GM23338 (cell line): ENCODE measurements at regions not wholly inside any gene's neighbourhood (a gene's known extent, or its start where the extent isn't known, plus 50 kb on each side); places are given as distances from the start of the nearest gene placed in this dataset.

Source experiments
- ATAC-seq: fragments of 200-7000 bp; cut with Tn5 transposase; 3 replicates; pipeline ENCODE4 v1.9.1; 2020
- DNase-seq: peaks from one replicate; pipeline ENCODE4 v3.0.0-alpha.2; 2015; ENCODE audit warnings: low spot score
- H2AFZ ChIP-seq: fragments of 200-600 bp; sonication (generic); 2 replicates; pipeline ENCODE4 v1.8.0; 2016; ENCODE audit warnings: antibody characterized with exemption, mild to moderate bottlenecking, moderate library complexity
- H3F3A ChIP-seq: fragments of 200-600 bp; sonication (generic); replicated peaks from 2 replicates; pipeline ENCODE4 v1.8.0; 2017; ENCODE audit warnings: antibody characterized with exemption, mixed run types, low read depth
- H3K27ac ChIP-seq: fragments of 200-600 bp; sonication (generic); 2 replicates; pipeline ENCODE4 v1.6.1; 2016; ENCODE audit warnings: low read depth
- H3K27me3 ChIP-seq: fragments of 200-600 bp; sonication (generic); 2 replicates; pipeline ENCODE4 v1.8.0; 2016; ENCODE audit warnings: mild to moderate bottlenecking, mixed run types, moderate library complexity; ENCODE audit not compliant: insufficient read depth
- H3K36me3 ChIP-seq: fragments of 200-600 bp; sonication (generic); 2 replicates; pipeline ENCODE4 v1.8.0; 2016; ENCODE audit warnings: mild to moderate bottlenecking; ENCODE audit not compliant: insufficient read depth
- H3K4me1 ChIP-seq: fragments of 200-600 bp; sonication (generic); 2 replicates; pipeline ENCODE4 v1.8.0; 2016; ENCODE audit warnings: mild to moderate bottlenecking, moderate library complexity; ENCODE audit not compliant: insufficient read depth
- H3K4me2 ChIP-seq: fragments of 200-600 bp; sonication (generic); 2 replicates; pipeline ENCODE4 v1.7.1; 2017; ENCODE audit warnings: mixed run types
- H3K4me3 ChIP-seq: fragments of 200-600 bp; sonication (generic); 2 replicates; pipeline ENCODE4 v1.6.1; 2016; ENCODE audit warnings: mixed run types
- H3K79me2 ChIP-seq: fragments of 200-600 bp; sonication (generic); replicated peaks from 2 replicates; pipeline ENCODE4 v1.8.0; 2017; ENCODE audit warnings: mild to moderate bottlenecking; ENCODE audit not compliant: insufficient read depth
- H3K9me2 ChIP-seq: fragments of 200-600 bp; sonication (generic); 2 replicates; pipeline ENCODE4 v1.8.0; 2017; ENCODE audit not compliant: insufficient read depth
- H4K20me1 ChIP-seq: fragments of 200-600 bp; sonication (generic); replicated peaks from 2 replicates; pipeline ENCODE4 v1.8.0; 2017; ENCODE audit warnings: mild to moderate bottlenecking; ENCODE audit not compliant: insufficient read depth
- H3K27ac Mint-ChIP-seq: 2 replicates; pipeline ENCODE4 v1.8.0; 2020; ENCODE audit warnings: inconsistent platforms, mild to moderate bottlenecking, moderate library complexity, mixed read lengths
- H3K27me3 Mint-ChIP-seq: 3 replicates; pipeline ENCODE4 v1.8.0; 2022; ENCODE audit warnings: low read depth, mild to moderate bottlenecking, moderate library complexity, mixed read lengths, inconsistent platforms; ENCODE audit not compliant: insufficient read depth, poor library complexity
- H3K36me3 Mint-ChIP-seq: 3 replicates; pipeline ENCODE4 v1.8.0; 2021; ENCODE audit warnings: low read depth, mild to moderate bottlenecking, inconsistent platforms, moderate library complexity, mixed read lengths
- H3K4me1 Mint-ChIP-seq: 3 replicates; pipeline ENCODE4 v1.8.0; 2020; ENCODE audit warnings: mild to moderate bottlenecking, inconsistent platforms, mixed read lengths
- H3K4me3 Mint-ChIP-seq: 3 replicates; pipeline ENCODE4 v1.8.0; 2021; ENCODE audit warnings: moderate library complexity, mild to moderate bottlenecking, inconsistent platforms, mixed read lengths
- H3K9me3 Mint-ChIP-seq: 3 replicates; pipeline ENCODE4 v1.8.0; 2020; ENCODE audit warnings: moderate library complexity, mild to moderate bottlenecking, inconsistent platforms, mixed read lengths
- CREB1 ChIP-seq: fragments of 250-450 bp; sonication (Bioruptor Pico); IDR thresholded peaks from 2 replicates; pipeline ENCODE4 v1.5.0; 2020; ENCODE audit warnings: low read depth, mild to moderate bottlenecking, moderate library complexity
- ETS1 ChIP-seq: IDR thresholded peaks from 2 replicates; pipeline ENCODE4 v1.6.1; 2016; ENCODE audit warnings: antibody characterized with exemption
- EZH2 ChIP-seq: fragments of 200-600 bp; sonication (generic); IDR thresholded peaks from one replicate; pipeline ENCODE4 v1.8.0; 2017; ENCODE audit warnings: antibody characterized with exemption, mild to moderate bottlenecking, low read depth; ENCODE audit not compliant: unreplicated experiment
- EZH2phosphoT487 ChIP-seq: fragments of 200-600 bp; sonication (generic); IDR thresholded peaks from one replicate; pipeline ENCODE4 v1.8.1; 2018; ENCODE audit warnings: antibody characterized with exemption; ENCODE audit not compliant: unreplicated experiment
- JUNB ChIP-seq: IDR thresholded peaks from one replicate; pipeline ENCODE4 v1.6.1; 2016; ENCODE audit warnings: antibody characterized with exemption; ENCODE audit not compliant: unreplicated experiment
- NANOG ChIP-seq: IDR thresholded peaks from 2 replicates; pipeline ENCODE4 v1.6.1; 2016; ENCODE audit warnings: antibody characterized with exemption, borderline replicate concordance
- POLR2AphosphoS5 ChIP-seq: IDR thresholded peaks from 2 replicates; pipeline ENCODE4 v1.6.1; 2016; ENCODE audit warnings: antibody characterized with exemption, low read depth
- REST ChIP-seq: IDR thresholded peaks from one replicate; pipeline ENCODE4 v1.6.1; 2018; ENCODE audit warnings: antibody characterized with exemption; ENCODE audit not compliant: unreplicated experiment
- STAT1 ChIP-seq: IDR thresholded peaks from one replicate; pipeline ENCODE4 v1.6.1; 2016; ENCODE audit warnings: antibody characterized with exemption; ENCODE audit not compliant: unreplicated experiment
- ZNF114 ChIP-seq: fragments of 250-450 bp; sonication (Bioruptor Pico); IDR thresholded peaks from 2 replicates; pipeline ENCODE4 v1.5.0; 2020; ENCODE audit warnings: mild to moderate bottlenecking, moderate library complexity
- ZNF331 ChIP-seq: fragments of 250-450 bp; sonication (Bioruptor Pico); IDR thresholded peaks from 2 replicates; pipeline ENCODE4 v1.5.0; 2020; ENCODE audit warnings: low read depth, mild to moderate bottlenecking, moderate library complexity
- ZNF462 ChIP-seq: fragments of 250-450 bp; sonication (Bioruptor Pico); IDR thresholded peaks from 2 replicates; pipeline ENCODE4 v1.5.0; 2020; ENCODE audit warnings: mild to moderate bottlenecking, moderate library complexity
- TF ChIP-seq, protein P1 (sequence below), 2 experiments: fragments of 200-600 bp in 1 of 2; sonication (generic) in 1 of 2; conservative IDR thresholded peaks; 2 replicates each; pipeline versions ENCODE4 v1.5.1 to v1.6.1; 2016 to 2017; ENCODE audit warnings: antibody characterized with exemption in 2 of 2, low read depth in 2 of 2, mild to moderate bottlenecking in 2 of 2, moderate library complexity in 1 of 2

- DNase-seq (no peak), ATAC-seq (no peak)
- Histone ChIP-seq H4K20me1 (no peaks in the 10 kb centered on the region), H3K36me3 (no peaks in the 10 kb centered on the region), H3F3A (no peaks in the 10 kb centered on the region), H3K4me2 (no peak overlapping the region), H3K79me2 (no peaks in the 10 kb centered on the region), H3K27me3 (no peaks in the 10 kb centered on the region), H3K4me1 (peaks cover 4% of the 10 kb centered on the region; the same call in 1 of the 2 replicates), H2AFZ (no peak overlapping the region), H3K9me2 (peaks cover 9% of the 10 kb centered on the region), H3K27ac (no peak overlapping the region), H3K4me3 (no peak overlapping the region)
- TF ChIP-seq, protein P1, sequence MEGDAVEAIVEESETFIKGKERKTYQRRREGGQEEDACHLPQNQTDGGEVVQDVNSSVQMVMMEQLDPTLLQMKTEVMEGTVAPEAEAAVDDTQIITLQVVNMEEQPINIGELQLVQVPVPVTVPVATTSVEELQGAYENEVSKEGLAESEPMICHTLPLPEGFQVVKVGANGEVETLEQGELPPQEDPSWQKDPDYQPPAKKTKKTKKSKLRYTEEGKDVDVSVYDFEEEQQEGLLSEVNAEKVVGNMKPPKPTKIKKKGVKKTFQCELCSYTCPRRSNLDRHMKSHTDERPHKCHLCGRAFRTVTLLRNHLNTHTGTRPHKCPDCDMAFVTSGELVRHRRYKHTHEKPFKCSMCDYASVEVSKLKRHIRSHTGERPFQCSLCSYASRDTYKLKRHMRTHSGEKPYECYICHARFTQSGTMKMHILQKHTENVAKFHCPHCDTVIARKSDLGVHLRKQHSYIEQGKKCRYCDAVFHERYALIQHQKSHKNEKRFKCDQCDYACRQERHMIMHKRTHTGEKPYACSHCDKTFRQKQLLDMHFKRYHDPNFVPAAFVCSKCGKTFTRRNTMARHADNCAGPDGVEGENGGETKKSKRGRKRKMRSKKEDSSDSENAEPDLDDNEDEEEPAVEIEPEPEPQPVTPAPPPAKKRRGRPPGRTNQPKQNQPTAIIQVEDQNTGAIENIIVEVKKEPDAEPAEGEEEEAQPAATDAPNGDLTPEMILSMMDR (conservative IDR thresholded peaks at IDR 0.05; ENCODE audit: low read depth in 2 of 2) = no peak
- no peak for TF ChIP-seq ZNF331 (CRISPR knock-in tag)
- no peak for TF ChIP-seq NANOG
- TF ChIP-seq EZH2 = no peak
- TF ChIP-seq ZNF114 = no peak
- no peak for TF ChIP-seq STAT1
- TF ChIP-seq CREB1 = no peak
- TF ChIP-seq EZH2phosphoT487 = no peak
- TF ChIP-seq REST = no peak
- TF ChIP-seq ZNF462 (CRISPR knock-in tag) = no peak
- no peak for TF ChIP-seq ETS1
- TF ChIP-seq JUNB = no peak
- no peak for TF ChIP-seq POLR2AphosphoS5
- no peak overlapping the region for H3K27ac Mint-ChIP-seq
- H3K27me3 Mint-ChIP-seq = no peaks in the 10 kb centered on the region
- H3K4me1 Mint-ChIP-seq = no peaks in the 10 kb centered on the region
- no peak overlapping the region for H3K4me3 Mint-ChIP-seq
- H3K9me3 Mint-ChIP-seq = no peaks in the 10 kb centered on the region
- no peaks in the 10 kb centered on the region for H3K36me3 Mint-ChIP-seq
Measured at GRCh38 chr7:106371629-106372028, 86.8 kb upstream of the NAMPT start.
